CD4-positive, alpha-beta memory T cell (primary cell): ENCODE measurements at regions not wholly inside any gene's neighbourhood (a gene's known extent, or its start where the extent isn't known, plus 50 kb on each side); places are given as distances from the start of the nearest gene placed in this dataset.

Experiments
- CTCF ChIA-PET: fragments of 350-600 bp; sonication (Branson Sonifier 250); formaldehyde crosslinking; loops from one replicate; lab custom pipeline; 2021; ENCODE audit warnings: inconsistent platforms; ENCODE audit not compliant: partially characterized antibody; lab: Charles Lee
- POLR2A ChIA-PET: fragments of 350-600 bp; sonication (Branson Sonifier 250); formaldehyde crosslinking; loops from one replicate; lab custom pipeline; 2021; ENCODE audit not compliant: partially characterized antibody; lab: Charles Lee
- DNase-seq, 5 donors: peaks; one replicate each; pipeline versions ENCODE4 v3.0.0 to v3.0.0-alpha.2; 2020 to 2022; ENCODE audit warnings: mixed read lengths in 1 of 5
- H3K27ac ChIP-seq: one replicate; pipeline ENCODE4 v1.7.0; 2013; ENCODE audit warnings: low read depth, low read length
- H3K27me3 ChIP-seq: 2 replicates; pipeline ENCODE4 v1.7.0; 2013; ENCODE audit warnings: mild to moderate bottlenecking, low read length, moderate library complexity; ENCODE audit not compliant: insufficient read depth
- H3K36me3 ChIP-seq: 2 replicates; pipeline ENCODE4 v1.7.0; 2013; ENCODE audit warnings: mild to moderate bottlenecking, low read length, moderate library complexity; ENCODE audit not compliant: insufficient read depth
- H3K4me1 ChIP-seq: 2 replicates; pipeline ENCODE4 v1.7.0; 2013; ENCODE audit warnings: mild to moderate bottlenecking, low read length, moderate library complexity; ENCODE audit not compliant: insufficient read depth
- H3K4me3 ChIP-seq, 2 donors: one replicate each; pipeline ENCODE4 v1.7.0; 2013; ENCODE audit warnings: low read length in 2 of 2, mild to moderate bottlenecking in 1 of 2
- H3K9me3 ChIP-seq, 2 donors: one replicate each; pipeline ENCODE4 v1.7.0; 2013; ENCODE audit warnings: low read length in 2 of 2, control low read depth in 1 of 2; ENCODE audit not compliant: control insufficient read depth in 1 of 2
- H3K27ac Mint-ChIP-seq, 7 donors: one replicate each; pipeline ENCODE4 v1.8.0; 2020 to 2021; ENCODE audit warnings: mixed read lengths in 7 of 7, mild to moderate bottlenecking in 6 of 7, inconsistent platforms in 3 of 7, moderate library complexity in 3 of 7
- H3K27me3 Mint-ChIP-seq, 2 donors: one replicate each; pipeline ENCODE4 v1.8.0; 2020 to 2021; ENCODE audit warnings: mixed read lengths in 2 of 2
- H3K36me3 Mint-ChIP-seq, 2 donors: one replicate each; pipeline ENCODE4 v1.8.0; 2020 to 2021; ENCODE audit warnings: mixed read lengths in 2 of 2, inconsistent platforms in 1 of 2, mild to moderate bottlenecking in 1 of 2
- H3K4me1 Mint-ChIP-seq, 4 donors: one replicate each; pipeline ENCODE4 v1.8.0; 2020 to 2021; ENCODE audit warnings: mixed read lengths in 4 of 4, mild to moderate bottlenecking in 1 of 4
- H3K4me3 Mint-ChIP-seq, 8 donors: one replicate each; pipeline ENCODE4 v1.8.0; 2020 to 2021; ENCODE audit warnings: mixed read lengths in 8 of 8, mild to moderate bottlenecking in 7 of 8, moderate library complexity in 6 of 8, inconsistent platforms in 3 of 8
- H3K9me3 Mint-ChIP-seq, 8 donors: one replicate each; pipeline ENCODE4 v1.8.0; 2020 to 2021; ENCODE audit warnings: mixed read lengths in 8 of 8, mild to moderate bottlenecking in 5 of 8, inconsistent platforms in 3 of 8, moderate library complexity in 1 of 8
- intact Hi-C: fragments of 100-400 bp; cut with micrococcal nuclease; formaldehyde crosslinking; loops from one replicate; pipeline ENCODE4 v1.15.1; 2023

GRCh38 chr9:109941771-109942170 lies 161.8 kb downstream of the PALM2AKAP2 start:
- no peaks in the 10 kb centered on the region for H3K9me3 ChIP-seq

GRCh38 chr9:109945573-109945972 lies 165.6 kb downstream of the PALM2AKAP2 start:
- Histone ChIP-seq H3K27me3 (no peaks in the 10 kb centered on the region), H3K27ac (no peak overlapping the region), H3K4me1 (peaks cover 3% of the 10 kb centered on the region), H3K36me3 (no peaks in the 10 kb centered on the region), H3K4me3 (no peak overlapping the region), H3K9me3 (no peaks in the 10 kb centered on the region)
- H3K9me3 Mint-ChIP-seq = no peaks in the 10 kb centered on the region
- no peak for DNase-seq
- peaks cover 0 to 5% (median 2%) of the 10 kb centered on the region in 4 donors for H3K4me1 Mint-ChIP-seq
- H3K36me3 Mint-ChIP-seq = no peaks in the 10 kb centered on the region
- H3K4me3 Mint-ChIP-seq = no peak overlapping the region
- POLR2A ChIA-PET = interaction anchor here (1.2 to 1.5 kb wide), 2 partner anchors 20 to 23 kb away, joined by 4 to 6 read pairs; no protein-coding TSS in a partner anchor
- no peak overlapping the region for H3K27ac Mint-ChIP-seq
- CTCF ChIA-PET = interaction anchor here (0.8 to 2.7 kb wide), 4 partner anchors 14 to 112 kb away, joined by 3 to 14 read pairs (median 4); no protein-coding TSS in a partner anchor
- H3K27me3 Mint-ChIP-seq = peaks cover 2 to 4% of the 10 kb centered on the region in 2 donors
- intact Hi-C loops = no loop called here

More at GRCh38 chr9:109941771-109942170, 161.8 kb downstream of the PALM2AKAP2 start:
- Histone ChIP-seq H3K4me1 (peaks cover 7% of the 10 kb centered on the region), H3K27ac (no peak overlapping the region), H3K36me3 (no peaks in the 10 kb centered on the region), H3K4me3 (no peak overlapping the region), H3K27me3 (no peaks in the 10 kb centered on the region)
- peaks cover 2 to 4% of the 10 kb centered on the region in 2 donors for H3K27me3 Mint-ChIP-seq
- POLR2A ChIA-PET = no interaction called here
- intact Hi-C loops = no loop called here
- no peak overlapping the region for H3K27ac Mint-ChIP-seq
- no peaks in the 10 kb centered on the region for H3K36me3 Mint-ChIP-seq
- H3K9me3 Mint-ChIP-seq = no peaks in the 10 kb centered on the region
- peaks cover 5 to 6% (median 6%) of the 10 kb centered on the region in 4 donors for H3K4me1 Mint-ChIP-seq
- no peak for DNase-seq
- H3K4me3 Mint-ChIP-seq = no peak overlapping the region
- CTCF ChIA-PET = no interaction called here

- Mint-ChIP-seq H3K4me1 (peaks cover 6 to 19% (median 12%) of the 10 kb centered on the region in 4 donors), H3K27me3 (peaks cover 0 to 1% of the 10 kb centered on the region in 2 donors), H3K9me3 (peaks cover 0 to 3% (median 0%) of the 10 kb centered on the region in 8 donors), H3K27ac (no peak overlapping the region), H3K4me3 (no peak overlapping the region), H3K36me3 (no peaks in the 10 kb centered on the region)
- H3K9me3 ChIP-seq = no peaks in the 10 kb centered on the region
- H3K36me3 ChIP-seq = no peaks in the 10 kb centered on the region
- H3K27ac ChIP-seq = no peak overlapping the region
- peaks cover 13% of the 10 kb centered on the region for H3K4me1 ChIP-seq
- no peaks in the 10 kb centered on the region for H3K27me3 ChIP-seq
- H3K4me3 ChIP-seq = no peak overlapping the region
- POLR2A ChIA-PET = no interaction called here
- DNase-seq = no peak
- CTCF ChIA-PET = no interaction called here
- intact Hi-C loops = no loop called here
Observed at GRCh38 chr9:109948453-109948852, 168.5 kb downstream of the PALM2AKAP2 start.

- Mint-ChIP-seq H3K27ac (peak overlapping the region in 4 of 7 donors; percentile 13 to 54 (median 29)), H3K4me3 (peak overlapping the region in 2 of 8 donors; percentile 17 to 20), H3K27me3 (no peaks in the 10 kb centered on the region), H3K9me3 (peaks cover 0 to 3% (median 0%) of the 10 kb centered on the region in 8 donors), H3K4me1 (peaks cover 6 to 19% (median 12%) of the 10 kb centered on the region in 4 donors), H3K36me3 (no peaks in the 10 kb centered on the region)
- no peak for DNase-seq
- ChIA-PET POLR2A (interaction anchor here (1.0 to 1.2 kb wide), 2 partner anchors 15 to 17 kb away, joined by 4 to 11 read pairs; no protein-coding TSS in a partner anchor), CTCF (interaction anchor here (0.6 to 1.8 kb wide), 5 partner anchors 11 to 234 kb away, joined by 3 to 7 read pairs (median 4); no protein-coding TSS in a partner anchor)
- no peaks in the 10 kb centered on the region for H3K27me3 ChIP-seq
- intact Hi-C loops = loop anchor here (5.0 kb wide), 1 partner anchor 46 kb away; no protein-coding TSS in a partner anchor
- peaks cover 13% of the 10 kb centered on the region for H3K4me1 ChIP-seq
- no peaks in the 10 kb centered on the region for H3K9me3 ChIP-seq
- no peak overlapping the region for H3K4me3 ChIP-seq
- H3K36me3 ChIP-seq = no peaks in the 10 kb centered on the region
- no peak overlapping the region for H3K27ac ChIP-seq
Observed at GRCh38 chr9:109950710-109951443, 170.9 kb downstream of the PALM2AKAP2 start.

- Histone ChIP-seq H3K27ac (no peak overlapping the region), H3K36me3 (no peaks in the 10 kb centered on the region), H3K27me3 (no peaks in the 10 kb centered on the region), H3K4me3 (no peak overlapping the region), H3K4me1 (peaks cover 13% of the 10 kb centered on the region), H3K9me3 (no peaks in the 10 kb centered on the region)
- ChIA-PET CTCF (no interaction called here), POLR2A (no interaction called here)
- DNase-seq = no peak
- Mint-ChIP-seq H3K27me3 (no peaks in the 10 kb centered on the region), H3K27ac (no peak overlapping the region), H3K4me3 (no peak overlapping the region), H3K9me3 (peaks cover 0 to 3% (median 0%) of the 10 kb centered on the region in 8 donors), H3K36me3 (no peaks in the 10 kb centered on the region), H3K4me1 (peaks cover 6 to 19% (median 12%) of the 10 kb centered on the region in 4 donors)
- intact Hi-C loops = loop anchor here (5.0 kb wide), 1 partner anchor 44 kb away; no protein-coding TSS in a partner anchor
Observed at GRCh38 chr9:109953300-109953699, 173.3 kb downstream of the PALM2AKAP2 start.

GRCh38 chr9:109953813-109954497 lies 174.0 kb downstream of the PALM2AKAP2 start:
- Histone ChIP-seq H3K4me3 (no peak overlapping the region), H3K27me3 (no peaks in the 10 kb centered on the region), H3K4me1 (peaks cover 13% of the 10 kb centered on the region), H3K27ac (no peak overlapping the region), H3K9me3 (no peaks in the 10 kb centered on the region), H3K36me3 (no peaks in the 10 kb centered on the region)
- intact Hi-C loops = loop anchor here (5.0 kb wide), 1 partner anchor 43 kb away; no protein-coding TSS in a partner anchor
- no peak for DNase-seq
- peaks cover 0 to 3% (median 0%) of the 10 kb centered on the region in 8 donors for H3K9me3 Mint-ChIP-seq
- H3K4me1 Mint-ChIP-seq = peaks cover 6 to 19% (median 12%) of the 10 kb centered on the region in 4 donors
- POLR2A ChIA-PET = no interaction called here
- no peaks in the 10 kb centered on the region for H3K27me3 Mint-ChIP-seq
- CTCF ChIA-PET = no interaction called here
- no peak overlapping the region for H3K4me3 Mint-ChIP-seq
- no peak overlapping the region for H3K27ac Mint-ChIP-seq
- no peaks in the 10 kb centered on the region for H3K36me3 Mint-ChIP-seq
